Esophagus squamous epithelium (tissue), 4 donors: ENCODE measurements at regions not wholly inside any gene's neighbourhood (a gene's known extent, or its start where the extent isn't known, plus 50 kb on each side); places are given as distances from the start of the nearest gene placed in this dataset.
"Not testable (repeated sequence)": the region's sequence is repeated elsewhere in the genome, so short reads cannot be mapped to it uniquely, and the experiment has no call there.

Experiments
- POLR2A ChIP-seq, 4 donors: fragments of 450-650 bp; IDR thresholded peaks; one replicate each; pipeline ENCODE4 v1.6.1; 2017; ENCODE audit warnings: antibody characterized with exemption in 4 of 4, mild to moderate bottlenecking in 4 of 4, moderate library complexity in 3 of 4
- TF ChIP-seq, protein P1 (sequence below), 6 experiments: fragments of 450-650 bp in 4 of 6; fragments of 200-600 bp in 2 of 6; sonication (generic) in 2 of 6; IDR thresholded peaks; one replicate each; pipeline ENCODE4 v1.5.1; 2016 to 2019; ENCODE audit warnings: antibody characterized with exemption in 6 of 6, mild to moderate bottlenecking in 4 of 6, moderate library complexity in 4 of 6

DNA sequence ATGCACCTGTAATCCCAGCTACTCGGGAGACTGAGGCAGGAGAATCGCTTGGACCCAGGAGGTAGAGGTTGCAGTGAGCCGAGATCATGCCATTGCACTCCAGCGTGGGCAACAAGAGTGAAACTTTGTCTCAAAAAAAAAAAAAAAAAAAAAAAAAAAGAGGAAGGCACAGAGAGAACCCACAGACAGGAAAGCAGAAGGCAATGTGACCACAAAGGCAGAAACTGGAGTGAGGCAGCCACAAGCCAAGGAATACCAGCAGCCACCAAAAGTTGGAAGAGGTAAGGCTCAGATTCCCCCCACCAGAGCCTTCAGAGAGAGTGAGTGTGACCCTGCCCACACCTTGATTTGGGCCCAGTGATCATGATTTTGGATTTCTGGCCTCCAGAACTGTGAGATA, 54.7 kb upstream of the E2F3 start:
- TF ChIP-seq, protein P1, sequence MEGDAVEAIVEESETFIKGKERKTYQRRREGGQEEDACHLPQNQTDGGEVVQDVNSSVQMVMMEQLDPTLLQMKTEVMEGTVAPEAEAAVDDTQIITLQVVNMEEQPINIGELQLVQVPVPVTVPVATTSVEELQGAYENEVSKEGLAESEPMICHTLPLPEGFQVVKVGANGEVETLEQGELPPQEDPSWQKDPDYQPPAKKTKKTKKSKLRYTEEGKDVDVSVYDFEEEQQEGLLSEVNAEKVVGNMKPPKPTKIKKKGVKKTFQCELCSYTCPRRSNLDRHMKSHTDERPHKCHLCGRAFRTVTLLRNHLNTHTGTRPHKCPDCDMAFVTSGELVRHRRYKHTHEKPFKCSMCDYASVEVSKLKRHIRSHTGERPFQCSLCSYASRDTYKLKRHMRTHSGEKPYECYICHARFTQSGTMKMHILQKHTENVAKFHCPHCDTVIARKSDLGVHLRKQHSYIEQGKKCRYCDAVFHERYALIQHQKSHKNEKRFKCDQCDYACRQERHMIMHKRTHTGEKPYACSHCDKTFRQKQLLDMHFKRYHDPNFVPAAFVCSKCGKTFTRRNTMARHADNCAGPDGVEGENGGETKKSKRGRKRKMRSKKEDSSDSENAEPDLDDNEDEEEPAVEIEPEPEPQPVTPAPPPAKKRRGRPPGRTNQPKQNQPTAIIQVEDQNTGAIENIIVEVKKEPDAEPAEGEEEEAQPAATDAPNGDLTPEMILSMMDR (IDR thresholded peaks at IDR 0.05): not testable (repeated sequence)
- not testable (repeated sequence) for TF ChIP-seq POLR2A (IDR thresholded peaks at IDR 0.05)
